ENCODE measurements at regions not wholly inside any gene's neighbourhood (a gene's known extent, or its start where the extent isn't known, plus 50 kb on each side); places are given as distances from the start of the nearest gene placed in this dataset.

DNA sequence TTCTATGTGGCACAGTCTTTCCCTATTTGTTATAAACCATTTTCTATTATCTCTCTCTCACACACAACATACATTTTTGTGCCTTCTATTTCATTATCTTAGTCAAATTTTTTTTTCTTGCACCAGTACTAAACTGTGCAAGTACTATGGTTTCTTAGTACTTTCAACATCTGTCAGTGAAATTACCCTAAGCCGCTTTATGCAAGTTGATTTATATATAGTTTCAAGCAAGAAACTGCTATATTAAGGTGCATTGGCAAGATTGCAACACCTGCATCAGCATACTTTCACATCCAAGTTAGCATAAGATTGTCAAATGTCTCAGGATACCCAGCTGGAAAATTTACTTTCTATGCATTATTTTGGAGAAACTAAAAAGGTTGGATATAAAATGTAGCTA lies 180.2 kb upstream of the FSTL5 start:
- DNase-seq, result no peak

DNA sequence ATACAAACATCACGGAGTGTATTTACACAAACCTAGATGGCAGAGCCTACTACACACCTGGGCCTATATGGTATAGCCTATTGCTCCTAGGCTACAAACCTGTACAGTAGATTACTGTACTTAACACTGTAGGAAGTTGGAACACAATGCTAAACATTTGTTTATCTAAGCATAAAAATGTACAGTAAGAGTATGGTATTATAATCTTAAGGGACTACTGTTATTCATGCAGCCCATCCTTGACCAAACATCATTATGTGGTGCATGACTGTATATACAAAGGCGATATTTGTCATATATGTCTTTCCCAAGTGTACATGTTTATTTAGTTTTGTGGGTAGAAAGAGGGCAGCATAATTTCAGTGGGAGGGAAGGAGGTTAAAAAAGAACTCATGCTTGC lies 177.7 kb upstream of the FSTL5 start:
- no peak for DNase-seq

DNA sequence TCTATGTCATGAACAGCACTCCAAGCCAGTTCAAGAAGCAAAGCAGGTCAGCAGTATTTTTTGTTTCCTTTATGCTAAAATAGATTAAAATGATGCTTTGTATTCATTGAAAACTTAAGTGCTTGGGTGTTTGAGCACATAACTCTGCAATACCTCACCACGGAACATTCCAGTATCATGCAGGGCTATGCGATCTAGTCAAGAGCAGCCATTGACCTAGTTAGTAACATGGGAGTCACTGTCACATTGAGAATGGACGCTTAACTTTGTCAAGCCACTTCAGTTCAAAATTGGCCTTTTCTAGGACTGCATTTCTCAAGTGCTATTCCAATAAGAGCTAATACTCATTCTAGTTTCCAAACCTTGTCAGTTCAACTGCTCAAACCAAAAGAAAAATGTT lies 160.1 kb upstream of the FSTL5 start:
- no peak for DNase-seq

DNA sequence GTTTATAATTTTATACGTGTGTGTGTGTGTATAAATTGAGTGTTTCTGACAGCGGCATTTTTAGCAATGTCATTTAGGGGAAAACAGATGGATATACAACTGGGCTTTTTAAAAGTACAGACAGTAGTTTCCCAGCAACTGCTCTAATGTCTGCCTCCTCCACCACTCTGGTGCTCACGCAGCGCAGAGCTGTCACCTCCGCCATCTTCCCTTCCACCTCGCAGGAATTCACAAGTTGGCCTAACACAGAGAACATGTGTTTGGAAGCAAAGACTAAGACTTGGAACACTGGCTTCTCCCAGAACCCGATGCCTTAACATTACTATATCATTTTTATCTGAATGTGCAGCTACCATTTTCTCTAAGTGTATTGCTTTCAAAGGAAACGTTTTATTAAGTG lies 158.3 kb upstream of the FSTL5 start:
- no peak for DNase-seq

DNA sequence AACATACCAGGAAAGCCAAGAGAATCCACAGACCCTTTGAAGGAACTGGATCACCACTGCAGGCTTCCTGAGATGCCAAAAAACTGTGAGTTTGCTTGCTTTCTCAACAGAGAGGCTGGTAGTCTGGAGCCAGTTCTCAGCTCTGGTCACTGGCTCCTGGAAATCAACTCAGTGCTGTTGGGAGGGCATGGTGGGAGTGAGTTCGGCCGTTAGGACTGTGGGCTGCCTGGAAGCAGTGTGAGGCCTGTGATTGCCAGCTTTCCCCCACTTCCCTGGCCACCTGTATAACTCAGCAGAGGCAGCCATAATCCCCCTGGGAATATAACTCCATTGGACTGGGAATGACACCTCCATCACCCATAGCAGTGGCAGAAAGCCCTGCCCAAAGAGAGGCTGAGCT lies 122.0 kb upstream of the FSTL5 start:
- DNase-seq, result no peak

DNA sequence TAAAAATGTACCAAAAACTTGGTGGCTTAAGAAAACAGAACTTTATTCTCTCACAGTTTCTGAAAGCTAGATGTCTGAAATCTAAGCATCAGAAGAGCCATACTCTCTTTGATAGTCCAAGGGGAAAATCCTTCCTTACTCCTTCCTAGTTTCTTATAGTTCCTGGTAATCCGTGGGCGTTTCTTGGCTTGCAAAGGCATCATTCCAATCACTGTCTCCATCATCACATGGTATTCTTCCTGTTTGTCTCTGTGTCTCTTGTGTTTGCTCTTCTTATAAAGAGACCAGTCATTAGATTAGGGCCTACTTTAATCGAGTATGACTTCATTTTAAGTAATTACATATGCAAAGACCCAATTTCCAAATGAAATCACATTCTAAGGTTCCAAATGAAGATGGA lies 118.9 kb upstream of the FSTL5 start:
- DNase-seq, result no peak

DNA sequence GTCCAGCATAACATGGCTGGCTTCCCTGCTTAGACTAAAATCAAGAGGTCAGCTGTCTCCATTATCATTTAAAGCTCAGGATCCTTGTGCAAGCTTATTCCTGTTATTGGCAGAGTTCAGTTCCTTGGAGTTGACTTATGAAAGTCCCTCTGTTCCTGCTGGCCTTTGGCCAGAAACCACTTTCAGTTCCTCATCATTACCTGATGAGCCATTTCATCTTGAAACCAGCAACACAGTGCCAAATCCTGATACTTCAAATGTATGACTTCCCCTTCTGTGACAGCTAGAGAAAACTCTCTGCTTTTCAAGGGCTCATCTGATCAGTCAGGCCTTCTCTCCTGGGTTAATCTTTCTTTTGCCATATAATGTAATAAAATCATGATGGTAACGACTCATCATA lies 110.6 kb upstream of the FSTL5 start:
- no peak for DNase-seq

DNA sequence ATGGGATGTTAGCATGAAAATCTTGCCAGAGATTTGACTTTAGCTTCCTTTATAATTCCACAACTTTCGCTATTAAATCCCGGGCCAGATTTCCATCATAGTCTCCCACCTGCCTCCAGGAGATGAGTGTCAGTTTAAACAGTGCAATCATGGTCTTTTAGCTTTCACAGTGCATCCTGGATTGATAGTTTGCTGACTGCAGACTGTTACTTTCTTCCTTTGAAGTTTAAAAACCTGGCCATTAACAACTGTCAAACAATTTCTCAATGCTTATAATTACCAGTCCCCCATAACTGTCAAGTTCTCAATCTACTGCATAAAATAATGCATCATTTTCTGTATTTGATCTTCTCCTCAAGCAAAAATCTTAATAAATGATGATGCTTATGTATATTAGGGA lies 108.4 kb upstream of the FSTL5 start:
- no peak for DNase-seq

DNA sequence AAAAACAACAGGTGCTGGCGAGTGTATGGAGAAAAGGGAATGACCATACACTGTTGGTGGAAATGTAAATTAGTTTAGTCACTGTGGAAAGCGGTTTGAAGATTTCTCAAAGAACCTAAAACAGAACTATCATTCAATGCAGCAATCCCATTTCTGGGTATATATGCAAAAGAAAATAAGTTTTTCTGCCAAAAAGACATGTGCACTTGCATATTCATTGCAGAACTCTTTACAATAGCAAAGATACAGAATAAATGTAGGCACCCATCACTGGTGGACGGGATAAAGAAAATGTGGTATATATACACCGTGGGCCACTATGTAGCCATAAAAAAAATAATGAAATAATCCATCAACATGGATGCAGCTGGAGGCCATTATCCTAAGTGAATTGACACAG lies 105.1 kb upstream of the FSTL5 start:
- no peak for DNase-seq

DNA sequence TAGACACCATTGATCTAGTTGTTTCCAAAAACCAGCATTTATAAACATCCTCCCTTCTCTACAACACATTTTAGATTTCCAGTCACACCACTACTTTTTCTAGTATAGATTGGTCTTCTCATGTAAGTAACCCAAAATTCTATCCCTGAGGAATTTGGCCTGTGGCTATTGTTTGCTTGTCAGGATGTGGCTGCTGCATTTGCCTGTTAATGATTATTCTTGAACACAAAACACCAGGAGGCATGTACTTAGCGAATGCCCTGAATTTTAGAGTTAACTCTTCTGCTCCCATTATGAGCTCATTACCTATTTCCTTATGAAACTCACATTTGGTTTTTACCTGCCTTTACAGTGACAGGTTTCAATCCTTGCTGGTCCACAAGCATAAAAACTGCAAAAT lies 102.0 kb upstream of the FSTL5 start:
- no peak for DNase-seq

DNA sequence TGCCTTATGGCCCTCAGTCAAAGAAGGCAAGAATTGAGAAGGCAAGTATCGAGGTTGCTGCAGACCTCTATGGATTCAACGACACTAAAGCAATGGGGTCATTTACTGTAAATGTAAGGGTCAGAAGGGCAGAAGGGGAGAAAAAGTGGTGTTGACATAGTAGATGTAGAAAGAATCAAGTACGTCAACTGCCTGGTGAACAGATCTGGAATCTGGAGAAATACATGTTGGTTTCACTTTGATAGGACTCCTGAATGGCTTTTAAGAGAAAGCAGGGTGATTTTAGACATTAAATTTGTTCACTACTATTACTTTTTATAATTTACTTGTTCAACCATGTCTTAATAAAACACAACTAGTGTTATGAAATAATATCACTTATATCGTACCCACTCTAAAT lies 81.3 kb upstream of the FSTL5 start:
- no peak for DNase-seq

DNA sequence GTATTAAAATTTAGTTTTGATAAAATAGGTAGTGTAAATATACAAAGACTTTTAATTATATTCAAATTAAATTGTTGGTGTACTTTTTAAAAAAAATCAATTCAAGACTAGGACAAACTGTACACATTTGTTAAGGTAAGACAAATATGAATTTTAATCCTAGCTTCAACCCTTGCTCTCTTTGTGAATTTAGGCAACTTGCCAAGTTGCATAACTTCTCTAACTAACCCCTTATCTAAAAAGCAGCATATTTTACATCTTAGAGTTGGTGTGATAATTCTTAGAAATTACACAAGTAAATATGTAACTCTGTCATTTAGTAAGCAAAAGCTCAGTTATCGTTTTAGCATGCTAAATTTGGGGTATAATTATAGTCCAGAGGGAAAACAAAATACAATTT lies 78.1 kb upstream of the FSTL5 start:
- no peak for DNase-seq

DNA sequence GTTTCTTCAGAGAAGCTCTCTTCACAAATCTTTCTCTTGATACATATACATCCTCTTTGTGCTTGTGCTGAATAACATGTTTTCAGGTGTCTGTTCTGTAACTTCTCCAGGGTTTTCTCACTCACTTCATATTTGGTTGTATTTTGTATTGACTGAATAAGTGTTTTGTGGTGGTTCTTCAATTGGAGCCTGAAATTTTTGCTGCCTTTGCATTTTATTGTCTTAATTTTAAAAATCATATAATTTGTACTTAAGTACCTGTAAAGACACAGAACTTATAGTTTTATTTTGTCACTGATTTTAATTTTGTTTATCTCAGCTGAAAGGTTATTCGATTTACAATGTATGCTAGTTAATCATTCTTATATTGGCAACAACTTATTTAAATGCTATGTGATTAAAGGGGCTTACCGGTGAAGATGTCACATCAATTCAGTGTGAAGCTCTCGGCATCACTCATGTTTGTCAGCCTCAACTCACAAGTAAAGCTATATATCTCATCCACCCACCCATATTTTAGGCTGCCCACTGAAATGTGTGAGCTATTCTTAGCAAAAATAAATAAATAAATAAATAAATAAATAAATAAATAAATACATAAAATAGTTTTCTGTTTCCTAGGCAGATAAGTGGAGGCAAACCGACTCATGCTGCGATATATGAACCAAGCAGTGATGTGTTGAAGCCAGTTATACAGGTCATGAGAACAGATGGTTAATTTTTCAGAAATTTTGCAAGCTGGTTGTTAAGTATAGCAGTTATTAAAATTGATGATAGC lies 76.4 kb upstream of the FSTL5 start:
- DNase-seq, result no peak

DNA sequence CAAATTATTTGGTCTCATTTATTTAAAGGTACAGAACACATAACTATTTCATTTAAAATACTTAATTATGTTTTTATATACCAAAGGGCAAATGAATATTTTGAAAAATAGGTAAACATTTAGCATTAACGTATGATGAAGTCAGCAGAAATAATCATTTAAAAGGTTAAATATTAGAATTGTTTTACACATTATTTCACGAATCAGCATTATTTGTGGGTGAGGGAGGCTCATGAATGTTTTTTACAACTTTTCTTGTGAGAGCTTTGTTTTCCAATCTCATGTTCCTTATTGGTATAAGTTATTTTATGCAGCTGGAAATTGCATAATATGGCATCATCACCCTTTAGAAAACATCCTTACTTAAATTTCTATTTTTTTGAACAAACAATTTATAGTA lies 73.9 kb upstream of the FSTL5 start:
- DNase-seq, result no peak

DNA sequence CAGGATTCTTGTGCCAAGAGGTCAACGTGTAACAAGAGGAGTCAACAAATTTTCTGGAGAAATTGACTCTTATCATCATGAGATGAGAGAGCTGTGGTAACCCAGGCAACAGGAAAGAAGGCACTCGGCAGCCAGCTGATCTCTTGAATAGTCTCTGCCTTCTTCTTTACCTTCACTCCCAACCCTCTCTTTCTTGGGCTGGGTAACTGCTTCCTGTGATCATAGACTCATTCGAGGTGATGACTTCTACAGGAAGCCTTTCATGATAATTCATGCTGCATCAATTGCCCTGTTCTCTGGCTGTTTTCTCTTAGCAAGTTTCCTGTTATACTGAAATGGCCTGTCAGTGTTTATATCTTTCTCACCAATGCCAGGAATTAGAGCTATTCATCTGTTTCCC lies 70.8 kb upstream of the FSTL5 start:
- no peak for DNase-seq

DNA sequence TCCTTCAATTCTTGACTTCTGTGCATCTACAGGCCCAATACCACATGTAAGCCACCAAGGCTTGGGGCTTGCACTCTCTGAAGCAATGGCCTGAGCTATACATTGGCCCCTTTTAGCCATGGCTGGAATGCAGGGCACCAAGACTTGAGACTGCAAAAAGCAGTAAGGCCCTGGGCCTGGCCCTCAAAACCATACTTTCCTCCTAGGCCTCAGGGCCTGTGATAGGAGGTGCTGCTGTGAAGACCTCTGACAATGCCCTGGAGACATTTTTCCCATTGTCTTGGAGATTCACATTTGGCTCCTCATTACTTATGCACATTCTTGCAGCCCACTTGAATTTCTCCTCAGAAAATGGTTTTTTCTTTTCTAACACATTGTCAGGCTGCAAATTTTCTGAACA lies 68.5 kb upstream of the FSTL5 start:
- no peak for DNase-seq

DNA sequence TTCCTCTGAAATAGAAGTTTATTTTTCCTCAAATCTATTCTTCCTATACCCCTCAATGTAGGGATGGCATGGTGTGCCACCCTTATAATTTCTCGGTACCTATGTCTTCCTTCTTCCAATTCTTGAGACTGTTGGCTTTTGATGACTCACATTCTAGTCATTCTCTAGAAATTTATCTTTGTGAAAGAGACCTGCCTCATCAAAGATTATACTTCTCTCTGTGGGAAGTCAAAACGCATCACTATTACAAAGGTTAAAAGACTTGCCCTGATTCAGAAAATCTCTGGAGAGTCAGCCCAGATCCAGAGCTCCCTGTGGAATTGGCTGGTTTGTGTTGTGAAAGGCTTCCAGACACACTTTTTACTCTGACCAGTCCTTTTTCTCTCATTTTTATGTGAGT lies 65.9 kb upstream of the FSTL5 start:
- no peak for DNase-seq

DNA sequence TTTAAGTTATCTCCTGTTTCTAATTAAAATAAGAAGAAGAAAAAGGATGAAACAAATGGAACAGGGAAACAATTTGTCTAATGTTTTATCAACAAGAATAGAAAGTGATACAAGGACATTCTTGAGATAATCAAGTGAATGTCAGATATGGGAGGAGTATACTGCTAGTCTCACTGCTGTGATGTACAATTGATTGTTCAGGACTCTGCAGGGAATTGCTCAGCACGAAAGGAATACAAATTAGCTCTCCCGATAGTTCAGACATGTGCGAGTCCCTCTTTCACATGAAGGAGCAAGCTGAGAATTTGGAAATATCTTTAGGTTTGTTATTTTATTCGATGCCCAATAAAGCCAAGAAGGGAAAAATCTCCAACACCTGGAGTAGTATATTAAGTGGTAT lies 57.3 kb upstream of the FSTL5 start:
- no peak for DNase-seq
